ENCODE measurements at regions not wholly inside any gene's neighbourhood (a gene's known extent, or its start where the extent isn't known, plus 50 kb on each side); places are given as distances from the start of the nearest gene placed in this dataset.

DNA sequence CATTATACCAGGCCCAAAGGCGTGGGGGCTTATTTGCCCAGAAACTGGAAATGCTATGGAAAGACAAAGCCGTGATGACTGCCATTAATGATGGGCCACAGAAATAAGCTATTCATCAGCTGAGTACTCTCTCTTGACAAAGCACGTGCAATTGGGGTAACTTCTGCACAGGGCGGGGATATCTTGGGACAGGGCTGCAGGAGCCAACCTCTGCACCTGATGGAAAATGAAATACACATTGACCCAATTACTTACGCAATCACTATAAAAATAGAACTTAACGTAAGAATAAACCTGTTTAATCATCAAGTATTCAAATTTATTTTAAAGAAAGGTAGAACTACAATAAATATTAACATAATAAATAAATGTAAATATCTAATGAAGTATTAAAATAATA, 180.1 kb upstream of the NTF3 start:
- TF ChIP-seq, protein P1, sequence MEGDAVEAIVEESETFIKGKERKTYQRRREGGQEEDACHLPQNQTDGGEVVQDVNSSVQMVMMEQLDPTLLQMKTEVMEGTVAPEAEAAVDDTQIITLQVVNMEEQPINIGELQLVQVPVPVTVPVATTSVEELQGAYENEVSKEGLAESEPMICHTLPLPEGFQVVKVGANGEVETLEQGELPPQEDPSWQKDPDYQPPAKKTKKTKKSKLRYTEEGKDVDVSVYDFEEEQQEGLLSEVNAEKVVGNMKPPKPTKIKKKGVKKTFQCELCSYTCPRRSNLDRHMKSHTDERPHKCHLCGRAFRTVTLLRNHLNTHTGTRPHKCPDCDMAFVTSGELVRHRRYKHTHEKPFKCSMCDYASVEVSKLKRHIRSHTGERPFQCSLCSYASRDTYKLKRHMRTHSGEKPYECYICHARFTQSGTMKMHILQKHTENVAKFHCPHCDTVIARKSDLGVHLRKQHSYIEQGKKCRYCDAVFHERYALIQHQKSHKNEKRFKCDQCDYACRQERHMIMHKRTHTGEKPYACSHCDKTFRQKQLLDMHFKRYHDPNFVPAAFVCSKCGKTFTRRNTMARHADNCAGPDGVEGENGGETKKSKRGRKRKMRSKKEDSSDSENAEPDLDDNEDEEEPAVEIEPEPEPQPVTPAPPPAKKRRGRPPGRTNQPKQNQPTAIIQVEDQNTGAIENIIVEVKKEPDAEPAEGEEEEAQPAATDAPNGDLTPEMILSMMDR (IDR thresholded peaks at IDR 0.05; ENCODE audit: extremely low read depth in 1 of 2, insufficient read depth in 1 of 2, low read depth in 1 of 2, low read length in 2 of 2): no peak
- TF ChIP-seq, protein P2, sequence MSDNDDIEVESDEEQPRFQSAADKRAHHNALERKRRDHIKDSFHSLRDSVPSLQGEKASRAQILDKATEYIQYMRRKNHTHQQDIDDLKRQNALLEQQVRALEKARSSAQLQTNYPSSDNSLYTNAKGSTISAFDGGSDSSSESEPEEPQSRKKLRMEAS (IDR thresholded peaks at IDR 0.05; ENCODE audit: insufficient read depth, insufficient read length): no peak

All from endothelial cell of umbilical vein (primary cell).